NCI-H2196 (cell line): ENCODE measurements at regions not wholly inside any gene's neighbourhood (a gene's known extent, or its start where the extent isn't known, plus 50 kb on each side); places are given as distances from the start of the nearest gene placed in this dataset.

Source experiments
- DNase-seq: peaks from one replicate; lab custom pipeline; 2025; ENCODE audit not compliant: unreplicated experiment; lab: John Stamatoyannopoulos, UW

DNA sequence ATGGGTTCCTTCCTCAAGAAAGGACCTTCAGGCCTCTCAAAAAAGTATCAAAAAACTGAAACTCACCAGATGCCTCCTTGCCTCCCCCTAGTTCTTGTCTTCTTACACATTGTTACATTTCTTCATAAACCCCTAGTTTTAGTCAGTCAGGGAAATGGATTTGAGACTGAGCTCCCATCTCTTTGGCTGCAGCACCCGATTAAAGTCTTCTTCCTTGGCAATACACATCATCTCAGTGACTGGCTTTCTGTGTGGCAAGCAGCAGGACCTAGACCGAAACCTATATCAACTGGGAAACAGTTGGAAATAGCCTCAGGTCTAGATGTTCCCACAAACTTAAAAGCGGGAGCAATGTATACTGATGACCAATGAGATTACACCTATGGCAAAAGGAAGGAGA, 512.2 kb upstream of the PKDCC start:
- no peak for DNase-seq

- DNase-seq: no peak
These were observed 507.4 kb upstream of the PKDCC start for GRCh38 chr2:41540272-41540998.

- DNase-seq: no peak
These were observed 504.1 kb upstream of the PKDCC start for GRCh38 chr2:41543726-41544125.

DNA sequence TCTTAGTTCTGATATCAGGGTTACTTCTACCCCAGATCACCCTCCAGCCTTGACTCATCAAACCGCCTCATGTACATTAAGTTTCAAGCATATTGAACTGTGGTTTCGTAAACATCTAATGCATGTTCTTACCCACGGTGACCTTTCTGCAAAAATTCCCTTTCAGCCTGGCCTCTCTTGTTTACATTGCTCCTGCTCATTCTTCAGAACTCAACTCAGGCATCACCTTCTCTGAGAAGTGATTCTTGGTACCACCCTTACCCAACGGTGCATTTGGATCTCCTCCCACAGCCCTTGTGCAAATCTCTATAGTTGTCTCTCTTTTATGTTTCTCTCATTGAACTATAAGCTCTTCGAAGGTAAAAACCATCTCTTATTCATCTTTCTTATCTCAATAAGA, 503.1 kb upstream of the PKDCC start:
- no peak for DNase-seq

- DNase-seq: no peak
These were observed 501.8 kb upstream of the PKDCC start for GRCh38 chr2:41546031-41546430.

- DNase-seq: no peak
These were observed 479.2 kb upstream of the PKDCC start for GRCh38 chr2:41568648-41569047.

- DNase-seq: no peak
These were observed 475.7 kb upstream of the PKDCC start for GRCh38 chr2:41572154-41572553.

DNA sequence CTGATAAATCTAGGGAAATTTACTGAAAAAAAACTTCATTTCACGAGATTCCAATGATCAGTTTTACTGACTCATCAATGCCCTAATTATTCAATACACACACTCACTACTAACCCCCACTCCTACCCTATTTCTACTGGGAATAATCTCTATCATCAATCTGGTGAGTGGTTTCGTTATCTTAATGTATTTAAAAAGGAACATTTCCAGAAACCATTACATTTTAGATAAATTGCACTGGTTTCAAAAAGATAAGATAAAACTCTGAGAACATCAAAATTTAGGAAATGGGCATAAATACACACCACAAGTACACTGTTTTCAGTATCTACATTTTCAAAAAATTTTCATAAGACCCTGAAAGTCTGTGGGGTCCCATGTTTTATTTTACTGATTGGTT, 471.4 kb upstream of the PKDCC start:
- no peak for DNase-seq

DNA sequence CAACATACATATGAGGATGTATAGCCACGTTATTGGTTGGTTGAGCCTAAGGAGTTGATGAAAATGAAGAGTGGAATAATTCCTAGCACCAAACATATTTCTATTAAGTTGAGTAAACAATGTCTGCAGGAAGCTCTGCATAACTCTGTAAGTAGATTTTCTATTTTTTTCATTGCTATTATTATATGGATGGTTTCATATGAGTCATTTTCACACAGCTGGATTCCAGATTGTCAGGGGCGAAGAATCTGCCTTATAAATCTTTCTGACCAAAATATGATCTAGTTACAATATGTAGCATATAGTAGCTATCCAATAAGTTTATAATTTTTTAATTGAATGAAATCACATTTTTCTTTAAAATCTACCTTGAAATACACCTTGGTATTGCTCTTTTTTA, 468.0 kb upstream of the PKDCC start:
- no peak for DNase-seq

DNA sequence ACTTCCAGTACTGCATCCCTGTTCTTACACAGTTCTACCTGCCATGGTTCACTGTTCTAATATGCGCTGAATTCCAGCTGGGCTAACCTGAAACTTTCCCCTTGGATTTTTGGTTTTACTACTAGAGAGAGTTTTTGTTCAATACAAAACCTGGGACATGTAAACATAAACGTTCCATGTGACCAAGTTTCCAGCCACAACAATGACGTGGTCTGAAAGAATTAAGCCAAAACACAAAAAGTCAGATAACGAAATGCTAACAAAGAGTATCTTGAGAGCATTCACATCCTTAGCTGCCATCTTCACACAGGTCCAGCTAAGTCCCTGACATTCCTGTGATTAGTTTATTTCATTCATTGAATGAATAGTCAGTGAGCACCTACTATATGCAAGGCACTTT, 467.0 kb upstream of the PKDCC start:
- DNase-seq: no peak

GRCh38 chr2:41595240-41595639, 452.6 kb upstream of the PKDCC start:
- no peak for DNase-seq

GRCh38 chr2:41597680-41598079, 450.1 kb upstream of the PKDCC start:
- DNase-seq: no peak

DNA sequence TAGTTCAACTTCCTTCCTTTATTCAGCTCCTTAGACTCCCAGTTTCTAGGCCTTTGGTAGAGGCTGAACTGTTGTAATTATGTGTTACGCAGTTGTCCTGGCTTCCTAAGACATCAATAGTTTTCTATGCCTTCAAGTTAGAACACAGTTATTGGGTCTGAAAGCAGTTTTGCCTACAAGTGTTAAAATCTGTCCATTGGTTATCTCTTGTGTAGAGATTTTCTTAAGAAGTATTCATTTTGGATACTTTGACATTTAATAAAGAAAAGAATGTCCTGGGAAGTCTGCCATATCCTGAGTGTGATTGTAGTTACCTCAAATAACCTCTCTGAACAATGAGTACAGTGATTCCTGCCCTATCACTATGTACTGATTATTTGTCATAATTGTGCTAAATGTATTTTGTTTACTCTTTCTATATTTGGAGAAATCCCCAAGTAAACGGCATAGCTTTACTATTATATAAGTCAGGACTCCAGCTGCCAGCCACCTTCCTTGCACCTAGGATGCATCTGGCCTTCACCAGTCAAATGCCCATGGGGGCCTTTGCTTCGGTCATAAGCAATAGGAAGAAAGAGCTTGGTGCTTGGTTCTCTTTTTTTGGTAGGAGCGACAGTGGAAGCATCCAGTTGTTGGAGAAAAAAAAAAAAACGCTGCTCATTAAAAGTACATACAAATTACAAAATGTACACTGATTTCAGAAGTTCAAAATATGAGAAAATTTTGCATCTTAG, 449.5 kb upstream of the PKDCC start:
- no peak for DNase-seq

DNA sequence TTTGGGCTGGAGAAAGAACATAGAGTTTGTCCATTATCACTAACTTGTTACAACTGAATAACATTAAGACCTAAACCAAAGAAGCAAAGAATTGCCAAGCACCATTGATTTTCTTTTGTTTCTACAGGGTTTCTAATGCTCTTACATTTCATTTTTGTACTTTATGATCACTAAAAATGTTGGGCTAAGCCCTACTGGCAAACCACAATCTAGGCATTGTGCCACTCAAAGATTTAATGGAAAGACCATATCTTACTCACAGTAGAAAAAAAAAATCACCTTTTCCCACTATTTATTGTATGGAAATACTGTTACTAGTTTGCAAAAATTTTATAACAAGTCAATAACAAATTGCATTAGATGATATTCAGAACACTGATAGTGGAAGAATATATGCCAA, 447.4 kb upstream of the PKDCC start:
- DNase-seq: no peak

GRCh38 chr2:41602341-41602740, 445.5 kb upstream of the PKDCC start:
- no peak for DNase-seq

DNA sequence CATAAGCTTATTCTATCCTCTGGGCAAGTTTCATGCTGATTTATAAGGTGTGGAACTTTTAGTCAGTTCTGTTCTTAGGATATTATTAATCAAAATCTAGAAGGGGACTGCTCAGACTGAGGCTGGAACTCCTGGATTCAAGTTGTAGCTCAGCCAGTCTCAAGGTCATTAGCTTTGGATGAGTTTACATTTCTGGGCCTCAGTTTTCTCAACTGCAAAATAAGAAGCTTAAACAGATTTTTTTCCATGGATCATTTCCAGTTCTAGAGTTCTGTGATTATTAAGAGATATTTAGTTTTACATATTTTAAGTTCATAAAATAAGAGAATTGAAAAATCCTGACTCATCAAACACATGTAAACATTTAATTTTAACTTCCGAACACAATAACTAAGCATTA, 442.5 kb upstream of the PKDCC start:
- no peak for DNase-seq

DNA sequence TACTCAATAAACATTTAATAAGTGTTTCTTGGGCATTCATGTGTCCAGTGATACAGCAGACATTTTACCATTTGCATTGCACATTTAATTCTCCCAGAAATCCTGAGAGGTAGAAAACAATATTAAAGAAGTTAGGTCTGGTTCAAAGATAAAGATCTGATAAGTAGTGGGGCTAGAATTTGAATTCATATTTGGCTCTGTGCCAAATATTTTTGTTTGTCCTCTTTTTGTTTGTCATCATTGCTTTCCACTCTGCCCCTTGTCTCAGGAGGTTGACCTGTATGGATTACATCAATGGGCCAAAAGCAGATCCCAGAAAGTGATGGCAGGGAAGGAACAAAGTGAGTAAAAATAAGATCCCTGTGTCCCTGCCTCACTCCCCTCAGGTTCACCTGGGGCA, 441.9 kb upstream of the PKDCC start:
- no peak for DNase-seq

GRCh38 chr2:41610501-41611190, 437.2 kb upstream of the PKDCC start:
- no peak for DNase-seq

DNA sequence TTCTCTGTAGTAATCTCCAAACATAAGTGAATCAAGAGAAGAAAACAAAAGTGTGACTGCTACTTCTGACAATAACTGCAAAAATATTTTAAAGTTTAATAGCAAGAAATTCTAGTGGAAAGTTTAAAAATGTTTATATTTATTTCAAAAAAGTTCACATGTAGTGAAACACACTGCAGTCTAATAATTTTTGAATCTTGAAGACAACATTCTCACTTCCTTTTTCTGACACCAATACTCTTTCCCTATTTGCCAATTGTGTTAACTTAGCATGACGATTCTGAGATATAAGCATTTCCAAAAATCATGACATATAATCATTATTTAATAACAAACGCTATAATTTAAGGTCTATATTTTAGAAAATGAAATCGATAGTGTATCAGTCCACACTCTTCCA, 429.1 kb upstream of the PKDCC start:
- no peak for DNase-seq

DNA sequence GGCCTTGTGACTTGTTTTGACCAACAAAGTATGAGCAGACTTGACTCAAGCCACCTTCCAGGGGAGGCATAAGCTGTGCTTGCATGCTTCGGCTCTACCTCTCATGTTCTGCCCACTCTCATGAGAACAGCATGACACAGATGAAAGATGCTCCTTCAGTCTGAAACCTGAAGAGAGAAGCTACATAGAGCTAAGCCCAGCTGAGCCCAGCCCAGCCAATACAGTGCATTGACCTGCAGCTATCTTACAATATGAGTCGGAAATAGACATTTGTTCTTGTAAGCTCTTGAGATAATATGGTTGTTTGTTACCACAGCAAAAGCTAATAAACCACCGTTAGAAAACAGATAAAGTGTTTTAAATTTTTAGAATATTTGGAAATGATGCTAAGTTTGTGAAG, 426.7 kb upstream of the PKDCC start:
- no peak for DNase-seq

DNA sequence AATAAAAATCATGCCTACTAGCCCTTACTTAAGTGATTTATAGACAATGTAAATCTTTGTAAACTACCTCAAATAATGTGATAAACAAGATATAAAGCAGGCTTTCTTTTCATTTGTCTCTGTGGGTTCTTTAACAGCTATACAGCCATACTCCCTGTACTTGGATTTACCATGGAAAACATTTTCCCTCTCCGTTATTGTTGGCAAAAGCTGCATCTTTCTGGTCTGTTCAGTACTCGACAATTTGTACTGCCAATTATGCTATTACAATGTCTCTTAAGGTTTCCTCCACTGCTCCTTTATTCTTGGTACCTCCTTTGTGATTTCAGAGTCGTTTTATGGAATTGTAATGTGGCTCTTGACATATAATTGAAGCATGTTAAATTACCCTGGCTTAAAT, 426.3 kb upstream of the PKDCC start:
- DNase-seq: no peak

DNA sequence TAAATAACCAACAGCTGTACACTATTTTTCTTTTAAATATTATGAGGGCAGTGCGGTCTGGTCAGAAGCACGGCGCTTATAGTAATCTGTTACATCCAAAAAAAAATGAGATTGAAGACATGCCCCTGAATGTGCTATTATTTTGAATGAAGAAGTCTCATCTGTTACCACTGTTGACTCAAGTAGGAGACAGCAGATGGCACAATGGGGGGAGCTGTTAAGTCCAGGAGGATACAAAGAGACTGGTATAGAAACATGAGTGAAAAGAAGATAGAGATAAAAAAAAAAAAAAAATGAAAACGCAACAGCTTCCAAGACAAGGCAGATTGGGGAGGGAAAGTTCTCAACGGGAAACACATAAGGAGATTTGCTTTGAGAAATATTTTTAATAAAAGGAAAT, 425.5 kb upstream of the PKDCC start:
- DNase-seq: no peak
